ENCODE measurements at regions not wholly inside any gene's neighbourhood (a gene's known extent, or its start where the extent isn't known, plus 50 kb on each side); places are given as distances from the start of the nearest gene placed in this dataset.
"Not testable (repeated sequence)": the region's sequence is repeated elsewhere in the genome, so short reads cannot be mapped to it uniquely, and the experiment has no call there.

GRCh38 chr11:41816396-41816795 is 356.9 kb upstream of the LRRC4C start:
- Mint-ChIP-seq H3K27me3 (no peaks in the 10 kb centered on the region), H3K4me3 (no peak overlapping the region), H3K36me3 (no peaks in the 10 kb centered on the region), H3K27ac (no peak overlapping the region), H3K9me3 (peaks cover 0 to 23% (median 13%) of the 10 kb centered on the region in 8 donors), H3K4me1 (no peaks in the 10 kb centered on the region)
- Histone ChIP-seq H3K4me3 (ENCODE audit: low read length in 2 of 2) (no peak overlapping the region), H3K4me1 (ENCODE audit: insufficient read depth, low read length) (no peaks in the 10 kb centered on the region), H3K27me3 (ENCODE audit: insufficient read depth, low read length) (no peaks in the 10 kb centered on the region), H3K36me3 (ENCODE audit: insufficient read depth, low read length) (no peaks in the 10 kb centered on the region), H3K9me3 (ENCODE audit: control insufficient read depth in 1 of 2, low read length in 2 of 2) (no peaks in the 10 kb centered on the region), H3K27ac (ENCODE audit: low read depth, low read length) (no peak overlapping the region)
- DNase-seq: no peak
- ChIA-PET POLR2A (ENCODE audit: partially characterized antibody) (no interaction called here), CTCF (ENCODE audit: partially characterized antibody) (no interaction called here)
- intact Hi-C loops (cut with micrococcal nuclease): no loop called here

DNA sequence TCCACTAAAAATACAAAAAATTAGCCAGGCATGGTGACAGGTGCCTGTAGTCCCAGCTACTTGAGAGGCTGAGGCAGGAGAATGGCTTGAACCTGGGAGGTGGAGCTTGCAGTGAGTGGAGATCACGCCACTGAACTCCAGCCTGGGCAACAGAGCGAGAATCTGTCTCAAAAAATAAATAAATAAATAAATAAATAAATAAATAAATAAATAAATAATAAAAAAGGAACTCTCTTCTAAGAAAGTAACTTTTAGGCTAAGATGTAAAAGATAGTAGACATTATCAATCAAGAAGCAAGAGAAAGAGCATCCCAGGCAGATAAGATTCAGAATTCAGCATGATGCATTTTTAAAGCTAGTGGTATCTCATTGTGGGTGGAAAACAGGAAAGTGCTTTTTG is 364.8 kb upstream of the LRRC4C start:
- H3K27me3 Mint-ChIP-seq; H3K36me3 Mint-ChIP-seq; H3K4me1 Mint-ChIP-seq; H3K4me3 ChIP-seq (ENCODE audit: low read length in 2 of 2); POLR2A ChIA-PET (ENCODE audit: partially characterized antibody); H3K27ac ChIP-seq (ENCODE audit: low read depth, low read length); CTCF ChIA-PET (ENCODE audit: partially characterized antibody); H3K27me3 ChIP-seq (ENCODE audit: insufficient read depth, low read length); H3K36me3 ChIP-seq (ENCODE audit: insufficient read depth, low read length); H3K9me3 ChIP-seq (ENCODE audit: control insufficient read depth in 1 of 2, low read length in 2 of 2); H3K4me3 Mint-ChIP-seq; intact Hi-C loops (cut with micrococcal nuclease); H3K4me1 ChIP-seq (ENCODE audit: insufficient read depth, low read length); H3K27ac Mint-ChIP-seq; DNase-seq: not testable (repeated sequence)
- peaks cover 0 to 28% (median 17%) of the 10 kb centered on the region in 8 donors for H3K9me3 Mint-ChIP-seq

GRCh38 chr11:41826085-41826484 is 366.6 kb upstream of the LRRC4C start:
- CTCF ChIA-PET (ENCODE audit: partially characterized antibody): no interaction called here
- Mint-ChIP-seq H3K36me3 (no peaks in the 10 kb centered on the region), H3K9me3 (peaks cover 0 to 28% (median 18%) of the 10 kb centered on the region in 8 donors), H3K27me3 (no peaks in the 10 kb centered on the region), H3K4me3 (no peak overlapping the region), H3K27ac (no peak overlapping the region), H3K4me1 (no peaks in the 10 kb centered on the region)
- H3K27ac ChIP-seq (ENCODE audit: low read depth, low read length): no peak overlapping the region
- no peaks in the 10 kb centered on the region for H3K36me3 ChIP-seq (ENCODE audit: insufficient read depth, low read length)
- H3K27me3 ChIP-seq (ENCODE audit: insufficient read depth, low read length): no peaks in the 10 kb centered on the region
- intact Hi-C loops (cut with micrococcal nuclease): no loop called here
- no peak overlapping the region for H3K4me3 ChIP-seq (ENCODE audit: low read length in 2 of 2)
- no peaks in the 10 kb centered on the region for H3K4me1 ChIP-seq (ENCODE audit: insufficient read depth, low read length)
- DNase-seq: no peak
- POLR2A ChIA-PET (ENCODE audit: partially characterized antibody): no interaction called here
- no peaks in the 10 kb centered on the region for H3K9me3 ChIP-seq (ENCODE audit: control insufficient read depth in 1 of 2, low read length in 2 of 2)

DNA sequence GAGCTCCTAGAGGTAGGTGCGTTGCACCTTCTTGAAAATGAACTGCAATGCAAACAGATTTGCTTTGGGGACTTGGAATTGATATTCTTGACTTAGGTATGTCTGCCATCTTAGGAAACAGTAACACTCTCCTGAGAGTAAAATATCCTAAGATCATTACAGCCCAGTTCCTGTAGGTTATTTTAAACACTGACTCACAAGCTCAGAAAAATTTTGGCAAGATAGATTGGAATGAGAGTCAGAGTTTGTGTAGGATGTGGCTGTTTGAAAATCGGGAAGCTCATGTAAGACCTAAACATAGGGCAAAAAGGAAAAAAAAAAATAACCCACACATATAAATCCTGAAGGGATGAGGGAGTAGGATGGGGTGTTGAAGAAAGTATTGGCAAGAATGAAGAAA is 377.0 kb upstream of the LRRC4C start:
- Mint-ChIP-seq H3K27me3 (no peaks in the 10 kb centered on the region), H3K27ac (no peak overlapping the region), H3K4me3 (no peak overlapping the region), H3K4me1 (no peaks in the 10 kb centered on the region), H3K9me3 (peaks cover 1 to 24% (median 12%) of the 10 kb centered on the region in 8 donors), H3K36me3 (no peaks in the 10 kb centered on the region)
- CTCF ChIA-PET (ENCODE audit: partially characterized antibody): no interaction called here
- Histone ChIP-seq H3K27ac (ENCODE audit: low read depth, low read length) (no peak overlapping the region), H3K4me3 (ENCODE audit: low read length in 2 of 2) (no peak overlapping the region), H3K27me3 (ENCODE audit: insufficient read depth, low read length) (no peaks in the 10 kb centered on the region), H3K9me3 (ENCODE audit: control insufficient read depth in 1 of 2, low read length in 2 of 2) (no peaks in the 10 kb centered on the region), H3K4me1 (ENCODE audit: insufficient read depth, low read length) (no peaks in the 10 kb centered on the region), H3K36me3 (ENCODE audit: insufficient read depth, low read length) (no peaks in the 10 kb centered on the region)
- POLR2A ChIA-PET (ENCODE audit: partially characterized antibody): no interaction called here
- no peak for DNase-seq
- intact Hi-C loops (cut with micrococcal nuclease): no loop called here

- H3K4me1 Mint-ChIP-seq: no peaks in the 10 kb centered on the region
- H3K36me3 Mint-ChIP-seq: no peaks in the 10 kb centered on the region
- Histone ChIP-seq H3K4me1 (ENCODE audit: insufficient read depth, low read length) (no peaks in the 10 kb centered on the region), H3K4me3 (ENCODE audit: low read length in 2 of 2) (no peak overlapping the region), H3K36me3 (ENCODE audit: insufficient read depth, low read length) (no peaks in the 10 kb centered on the region), H3K9me3 (ENCODE audit: control insufficient read depth in 1 of 2, low read length in 2 of 2) (no peaks in the 10 kb centered on the region), H3K27me3 (ENCODE audit: insufficient read depth, low read length) (no peaks in the 10 kb centered on the region), H3K27ac (ENCODE audit: low read depth, low read length) (no peak overlapping the region)
- H3K27ac Mint-ChIP-seq: no peak overlapping the region
- peaks cover 0 to 28% (median 7%) of the 10 kb centered on the region in 8 donors for H3K9me3 Mint-ChIP-seq
- no peak overlapping the region for H3K4me3 Mint-ChIP-seq
- intact Hi-C loops (cut with micrococcal nuclease): no loop called here
- DNase-seq: no peak
- ChIA-PET POLR2A (ENCODE audit: partially characterized antibody) (no interaction called here), CTCF (ENCODE audit: partially characterized antibody) (no interaction called here)
- H3K27me3 Mint-ChIP-seq: no peaks in the 10 kb centered on the region
Observed at GRCh38 chr11:41842673-41843072, 383.2 kb upstream of the LRRC4C start.

GRCh38 chr11:41845066-41845465 is 385.6 kb upstream of the LRRC4C start:
- no peaks in the 10 kb centered on the region for H3K36me3 Mint-ChIP-seq
- DNase-seq: no peak
- H3K27me3 ChIP-seq (ENCODE audit: insufficient read depth, low read length): no peaks in the 10 kb centered on the region
- H3K4me1 ChIP-seq (ENCODE audit: insufficient read depth, low read length): no peaks in the 10 kb centered on the region
- POLR2A ChIA-PET (ENCODE audit: partially characterized antibody): no interaction called here
- no peaks in the 10 kb centered on the region for H3K4me1 Mint-ChIP-seq
- CTCF ChIA-PET (ENCODE audit: partially characterized antibody): no interaction called here
- no peaks in the 10 kb centered on the region for H3K36me3 ChIP-seq (ENCODE audit: insufficient read depth, low read length)
- no peak overlapping the region for H3K27ac Mint-ChIP-seq
- no peak overlapping the region for H3K4me3 Mint-ChIP-seq
- no peaks in the 10 kb centered on the region for H3K9me3 ChIP-seq (ENCODE audit: control insufficient read depth in 1 of 2, low read length in 2 of 2)
- no peaks in the 10 kb centered on the region for H3K27me3 Mint-ChIP-seq
- no peak overlapping the region for H3K4me3 ChIP-seq (ENCODE audit: low read length in 2 of 2)
- intact Hi-C loops (cut with micrococcal nuclease): no loop called here
- H3K27ac ChIP-seq (ENCODE audit: low read depth, low read length): no peak overlapping the region
- peaks cover 2 to 29% (median 12%) of the 10 kb centered on the region in 8 donors for H3K9me3 Mint-ChIP-seq

DNA sequence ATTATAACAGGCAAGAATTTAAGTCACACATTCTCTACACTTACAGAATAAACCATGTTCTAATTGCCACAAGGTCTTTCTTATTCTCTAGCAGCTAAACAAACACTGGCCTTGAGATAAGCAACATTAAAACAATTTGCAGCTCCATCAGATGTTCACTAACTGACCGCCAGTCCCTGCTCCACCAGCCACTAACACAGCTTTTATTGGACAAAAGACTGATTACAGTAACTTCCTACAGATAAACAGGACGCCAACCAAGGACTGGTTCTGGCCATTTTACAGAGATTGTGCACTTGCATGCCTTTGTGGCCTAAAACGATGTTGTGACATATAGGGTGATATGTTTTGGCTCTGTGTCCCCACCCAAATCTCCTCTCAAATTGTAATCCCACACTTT is 388.9 kb upstream of the LRRC4C start:
- no peak for DNase-seq
- Mint-ChIP-seq H3K27me3 (no peaks in the 10 kb centered on the region), H3K9me3 (peaks cover 3 to 22% (median 13%) of the 10 kb centered on the region in 8 donors), H3K36me3 (no peaks in the 10 kb centered on the region), H3K4me3 (no peak overlapping the region), H3K27ac (no peak overlapping the region), H3K4me1 (no peaks in the 10 kb centered on the region)
- Histone ChIP-seq H3K9me3 (ENCODE audit: control insufficient read depth in 1 of 2, low read length in 2 of 2) (no peaks in the 10 kb centered on the region), H3K27ac (ENCODE audit: low read depth, low read length) (no peak overlapping the region), H3K36me3 (ENCODE audit: insufficient read depth, low read length) (no peaks in the 10 kb centered on the region), H3K27me3 (ENCODE audit: insufficient read depth, low read length) (no peaks in the 10 kb centered on the region), H3K4me1 (ENCODE audit: insufficient read depth, low read length) (no peaks in the 10 kb centered on the region), H3K4me3 (ENCODE audit: low read length in 2 of 2) (no peak overlapping the region)
- ChIA-PET POLR2A (ENCODE audit: partially characterized antibody) (no interaction called here), CTCF (ENCODE audit: partially characterized antibody) (no interaction called here)
- intact Hi-C loops (cut with micrococcal nuclease): no loop called here

DNA sequence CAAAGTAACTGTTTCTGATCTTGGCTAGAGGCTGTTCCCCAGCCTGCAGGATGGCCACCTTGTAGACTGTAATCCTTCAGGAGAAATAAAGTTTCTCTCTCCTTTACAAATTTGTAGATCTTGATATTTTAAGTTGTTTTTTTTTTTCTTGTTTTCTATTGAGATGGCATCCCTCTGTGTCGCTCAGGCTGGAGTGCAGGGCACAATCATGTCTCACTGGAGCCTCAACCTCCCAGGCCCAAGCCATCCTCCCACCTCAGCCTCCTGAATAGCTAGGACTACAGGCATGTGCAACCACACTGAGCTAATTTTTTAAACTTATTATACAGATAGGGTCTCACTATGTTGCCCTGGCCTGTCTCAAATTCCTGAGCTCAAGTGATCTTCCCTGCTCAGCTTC is 389.8 kb upstream of the LRRC4C start:
- no peaks in the 10 kb centered on the region for H3K36me3 ChIP-seq (ENCODE audit: insufficient read depth, low read length)
- Mint-ChIP-seq H3K9me3 (peaks cover 3 to 22% (median 15%) of the 10 kb centered on the region in 8 donors), H3K27ac (peak overlapping the region in 1 of 7 donors; percentile 35), H3K4me1 (no peaks in the 10 kb centered on the region), H3K36me3 (no peaks in the 10 kb centered on the region), H3K27me3 (no peaks in the 10 kb centered on the region), H3K4me3 (no peak overlapping the region)
- H3K27ac ChIP-seq (ENCODE audit: low read depth, low read length): no peak overlapping the region
- no peak overlapping the region for H3K4me3 ChIP-seq (ENCODE audit: low read length in 2 of 2)
- no peak for DNase-seq
- intact Hi-C loops (cut with micrococcal nuclease): no loop called here
- POLR2A ChIA-PET (ENCODE audit: partially characterized antibody): no interaction called here
- H3K27me3 ChIP-seq (ENCODE audit: insufficient read depth, low read length): no peaks in the 10 kb centered on the region
- no peaks in the 10 kb centered on the region for H3K4me1 ChIP-seq (ENCODE audit: insufficient read depth, low read length)
- CTCF ChIA-PET (ENCODE audit: partially characterized antibody): no interaction called here
- H3K9me3 ChIP-seq (ENCODE audit: control insufficient read depth in 1 of 2, low read length in 2 of 2): no peaks in the 10 kb centered on the region
